NCI-H146 treated with DMSO at 0.1 percent for 48 hours (cell line): ENCODE measurements at regions not wholly inside any gene's neighbourhood (a gene's known extent, or its start where the extent isn't known, plus 50 kb on each side); places are given as distances from the start of the nearest gene placed in this dataset.

Experiments used
- DNase-seq: peaks from one replicate; lab custom pipeline; 2025; ENCODE audit not compliant: unreplicated experiment; lab: John Stamatoyannopoulos, UW

- no peak for DNase-seq
Measured at GRCh38 chr2:220310451-220310861, 683.0 kb downstream of the SLC4A3 start.

GRCh38 chr2:220315098-220315823 is 687.8 kb downstream of the SLC4A3 start:
- DNase-seq, result no peak

GRCh38 chr2:220318037-220318436 is 690.6 kb downstream of the SLC4A3 start:
- no peak for DNase-seq

- DNase-seq, result no peak
Measured at GRCh38 chr2:220318508-220318907, 691.1 kb downstream of the SLC4A3 start.

- DNase-seq, result no peak
Measured at GRCh38 chr2:220320326-220320725, 692.9 kb downstream of the SLC4A3 start.

- DNase-seq, result no peak
Measured at GRCh38 chr2:220332886-220333285, 705.5 kb downstream of the SLC4A3 start.

GRCh38 chr2:220334210-220334609 is 706.8 kb downstream of the SLC4A3 start:
- no peak for DNase-seq

GRCh38 chr2:220334871-220335590 is 707.6 kb downstream of the SLC4A3 start:
- no peak for DNase-seq

GRCh38 chr2:220335591-220335915 is 708.1 kb downstream of the SLC4A3 start:
- DNase-seq, result no peak

GRCh38 chr2:220336771-220337170 is 709.3 kb downstream of the SLC4A3 start:
- no peak for DNase-seq

GRCh38 chr2:220337611-220338440 is 710.4 kb downstream of the SLC4A3 start:
- no peak for DNase-seq

GRCh38 chr2:220341014-220341413 is 713.6 kb downstream of the SLC4A3 start:
- no peak for DNase-seq

- no peak for DNase-seq
Measured at GRCh38 chr2:220346919-220347318, 719.5 kb downstream of the SLC4A3 start.

GRCh38 chr2:220347626-220348025 is 720.2 kb downstream of the SLC4A3 start:
- DNase-seq, result no peak

- no peak for DNase-seq
Measured at GRCh38 chr2:220348206-220348605, 720.8 kb downstream of the SLC4A3 start.

- DNase-seq, result no peak
Measured at GRCh38 chr2:220353897-220354296, 726.5 kb downstream of the SLC4A3 start.

GRCh38 chr2:220356076-220356475 is 728.6 kb downstream of the SLC4A3 start:
- no peak for DNase-seq

- DNase-seq, result no peak
Measured at GRCh38 chr2:220365023-220365422, 737.6 kb downstream of the SLC4A3 start.

GRCh38 chr2:220366765-220367164 is 739.3 kb downstream of the SLC4A3 start:
- no peak for DNase-seq

GRCh38 chr2:220370764-220371163 is 743.3 kb downstream of the SLC4A3 start:
- DNase-seq, result no peak

GRCh38 chr2:220371211-220371610 is 743.8 kb downstream of the SLC4A3 start:
- DNase-seq, result no peak

- no peak for DNase-seq
Measured at GRCh38 chr2:220373878-220374277, 746.4 kb downstream of the SLC4A3 start.
